Pons (tissue), 1 donor: ENCODE measurements at regions not wholly inside any gene's neighbourhood (a gene's known extent, or its start where the extent isn't known, plus 50 kb on each side); places are given as distances from the start of the nearest gene placed in this dataset.

ENCODE experiments used
- DNase-seq: peaks from one replicate; pipeline ENCODE4 v3.0.0-alpha.2; 2016; ENCODE audit warnings: low spot score

DNA sequence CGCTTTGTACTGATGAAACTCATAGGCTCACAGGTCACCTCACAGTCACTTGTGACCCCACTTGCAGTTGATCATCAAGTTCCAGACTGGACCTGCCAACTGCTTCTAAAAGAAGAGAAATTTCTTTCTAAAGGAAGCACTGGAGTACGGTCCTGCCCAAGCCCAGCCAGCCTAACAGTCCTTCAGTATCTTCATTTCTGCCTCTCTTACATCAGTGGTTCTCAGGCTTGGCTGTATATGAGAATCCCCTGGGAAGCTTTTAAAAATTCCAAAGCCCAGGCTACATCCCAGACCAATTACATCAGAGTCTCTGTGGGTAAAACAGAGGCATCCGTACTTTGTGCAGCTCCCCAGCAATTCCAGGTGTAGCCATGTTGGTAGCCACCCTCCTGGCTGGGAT, 282.1 kb downstream of the NFIB start:
- DNase-seq = no peak

DNA sequence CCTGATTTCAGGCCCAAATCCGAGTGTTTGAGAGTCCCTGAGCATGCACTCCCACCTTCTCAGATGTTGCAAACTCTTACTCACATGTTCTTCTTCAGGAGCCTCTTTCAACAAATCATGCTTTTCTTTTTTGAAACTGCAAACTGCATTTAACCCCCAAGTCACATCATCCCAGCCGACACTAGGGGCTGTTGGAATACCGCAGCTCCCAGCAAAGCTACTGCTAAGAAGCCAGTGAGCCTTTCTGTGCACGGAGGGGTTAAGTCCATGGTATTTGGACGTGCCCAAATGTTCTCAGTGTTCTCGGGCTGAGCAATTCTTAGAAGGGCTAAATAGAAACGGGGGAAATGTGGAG, 282.9 kb downstream of the NFIB start:
- DNase-seq = no peak

DNA sequence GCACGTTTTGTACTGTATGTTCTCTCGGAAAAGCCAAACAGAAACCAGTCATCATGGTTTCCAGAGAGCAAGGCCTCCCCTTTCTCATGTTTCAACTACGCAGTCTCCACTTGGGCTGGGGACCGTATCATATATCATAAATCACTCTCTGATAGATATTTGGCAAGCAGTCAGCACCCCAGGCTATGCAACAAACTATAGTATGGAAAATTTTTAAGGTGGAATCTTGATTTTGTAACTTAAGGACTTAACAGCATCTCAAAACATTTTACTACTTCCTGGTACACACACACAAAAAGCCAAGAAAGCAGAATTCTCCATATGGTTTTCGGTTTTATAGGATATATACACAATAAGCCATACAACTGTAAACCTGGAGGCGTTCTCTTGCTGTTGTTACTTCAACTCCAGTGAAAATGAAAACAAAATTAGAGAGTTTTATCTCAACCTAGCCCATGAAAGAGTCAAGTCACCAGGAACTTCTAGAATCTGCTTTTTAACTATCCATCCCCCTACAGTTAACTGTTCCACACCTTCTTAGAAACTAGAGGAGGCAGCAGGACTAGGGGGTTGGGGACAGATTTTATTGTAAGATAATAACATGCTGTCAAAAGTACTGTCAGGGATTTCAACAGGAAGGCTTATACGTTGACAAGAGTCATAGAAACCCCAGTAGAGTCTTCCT, 283.4 kb downstream of the NFIB start:
- peak; percentile 5 for DNase-seq

DNA sequence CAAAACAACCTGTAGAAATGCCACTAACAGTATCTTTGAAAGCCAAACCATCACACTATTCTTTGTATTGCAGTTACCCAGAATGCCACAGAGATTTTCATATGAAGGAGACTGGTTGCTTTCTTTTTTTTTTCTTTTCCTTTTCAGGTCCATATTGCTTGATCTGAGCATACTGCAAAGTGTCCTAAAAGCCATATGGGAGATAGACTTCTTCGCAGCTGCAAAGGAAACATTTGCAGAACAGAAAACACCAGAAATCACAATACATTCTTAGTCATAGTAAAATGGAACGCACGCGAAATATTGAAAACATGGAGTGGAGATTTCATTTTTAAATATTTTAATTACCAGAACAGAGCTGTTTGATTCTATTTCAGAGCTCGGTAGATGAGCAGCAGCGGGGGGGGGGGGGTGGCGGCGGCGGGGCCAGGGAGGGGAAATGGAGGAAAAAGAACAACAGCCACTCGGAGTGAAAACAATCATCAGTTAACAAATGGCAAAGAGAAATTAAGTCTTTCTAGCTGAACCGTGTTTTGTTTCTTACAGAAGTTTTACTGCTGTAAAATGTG, 284.1 kb downstream of the NFIB start:
- DNase-seq = no peak

DNA sequence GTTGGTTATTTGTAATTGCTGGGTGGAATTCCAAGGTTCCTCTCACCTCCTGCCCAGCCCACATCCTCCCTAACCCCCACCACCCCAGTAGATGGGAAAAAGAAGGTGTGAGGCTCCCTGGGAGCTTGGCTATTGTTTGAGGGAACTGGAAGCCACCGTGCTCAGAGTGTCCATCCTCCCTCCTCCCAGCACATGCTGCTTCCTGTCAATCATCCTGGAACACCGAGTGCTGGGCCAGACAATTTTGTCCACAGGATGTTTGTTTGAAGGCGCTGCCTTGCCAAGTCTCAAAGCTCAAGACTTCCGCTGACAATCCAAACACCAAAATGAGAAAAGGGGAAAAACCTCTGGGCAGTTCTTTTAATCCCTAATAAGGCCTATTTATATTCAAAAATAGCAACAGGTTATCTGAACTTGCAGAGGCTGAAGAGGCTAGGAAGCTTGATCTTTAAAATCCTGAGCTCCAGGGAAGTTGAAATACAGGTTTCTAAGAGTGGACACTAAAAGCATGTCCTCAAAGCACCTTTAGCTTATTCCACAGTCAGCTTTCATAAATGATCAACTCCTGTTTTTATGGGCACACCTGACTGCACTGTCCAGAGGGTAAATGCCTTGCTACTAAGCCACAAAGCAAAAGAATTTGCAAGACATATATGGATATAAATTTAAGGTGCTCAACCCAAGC, 286.7 kb downstream of the NFIB start:
- DNase-seq = no peak

DNA sequence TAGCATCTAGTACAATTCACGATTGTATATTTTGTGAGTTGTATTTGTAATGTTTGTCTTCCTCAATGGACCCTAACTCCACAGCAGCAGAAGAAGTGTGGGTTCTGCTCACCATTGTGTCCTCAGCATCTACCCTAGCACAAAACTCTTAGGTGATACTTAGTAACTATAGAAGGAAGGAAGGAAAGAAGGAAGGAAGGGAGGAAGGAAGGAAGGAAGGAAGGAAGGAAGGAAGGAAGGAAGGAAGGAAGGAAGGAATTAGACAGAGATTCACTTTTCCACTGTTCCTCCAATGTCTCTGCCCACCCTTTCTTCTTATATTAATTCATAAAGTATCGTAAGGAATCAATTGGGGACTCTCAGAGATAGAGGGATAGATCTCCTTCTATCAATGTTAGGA, 288.2 kb downstream of the NFIB start:
- no peak for DNase-seq

DNA sequence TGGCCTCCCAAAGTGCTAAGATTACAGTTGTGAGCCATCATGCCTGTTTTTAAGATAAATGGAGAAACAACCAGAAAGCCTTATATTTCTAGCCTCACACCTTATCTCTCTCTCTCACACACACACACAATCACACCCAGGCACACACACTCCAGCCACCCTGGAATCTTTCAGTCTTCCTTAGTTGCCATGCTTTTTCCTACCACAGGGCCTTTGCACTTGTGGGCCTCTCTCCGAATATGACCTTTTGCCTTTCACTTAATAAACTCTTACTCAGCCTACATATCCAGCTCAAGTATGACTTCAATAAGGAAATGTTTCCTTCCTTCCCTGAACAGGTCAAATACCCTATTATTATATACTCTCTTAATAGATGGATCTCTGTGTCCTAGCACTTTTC, 290.7 kb downstream of the NFIB start:
- DNase-seq = no peak

DNA sequence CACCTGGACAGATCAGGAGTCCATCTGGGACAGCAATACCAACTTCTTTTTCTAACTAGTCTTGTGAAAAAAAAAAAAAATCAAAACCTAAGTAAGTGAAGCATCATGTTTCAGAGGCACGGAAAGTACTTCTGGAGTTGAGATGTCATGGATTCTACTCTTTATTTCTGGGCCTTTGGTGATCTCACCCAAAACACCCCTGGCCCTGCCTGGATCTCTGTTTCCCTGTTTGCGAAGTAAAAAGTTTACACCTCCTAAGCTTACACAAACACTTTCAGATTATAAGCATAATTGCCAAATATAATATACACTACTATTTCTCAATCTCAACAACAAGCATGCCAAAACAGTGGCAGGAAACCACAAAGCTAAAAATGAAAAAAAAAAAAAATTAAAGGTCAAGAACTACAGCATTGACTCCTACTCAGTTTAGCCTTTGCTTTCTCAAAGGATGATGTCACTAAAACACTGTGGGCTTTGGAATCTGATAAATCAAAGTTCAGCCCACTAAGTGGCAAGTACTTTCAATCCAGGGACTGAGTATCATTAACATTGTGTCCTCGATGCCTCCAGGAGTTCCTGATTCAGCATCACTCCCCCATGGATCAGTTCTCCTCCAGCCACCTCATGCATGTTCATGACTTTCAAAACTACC, 291.9 kb downstream of the NFIB start:
- DNase-seq = no peak

DNA sequence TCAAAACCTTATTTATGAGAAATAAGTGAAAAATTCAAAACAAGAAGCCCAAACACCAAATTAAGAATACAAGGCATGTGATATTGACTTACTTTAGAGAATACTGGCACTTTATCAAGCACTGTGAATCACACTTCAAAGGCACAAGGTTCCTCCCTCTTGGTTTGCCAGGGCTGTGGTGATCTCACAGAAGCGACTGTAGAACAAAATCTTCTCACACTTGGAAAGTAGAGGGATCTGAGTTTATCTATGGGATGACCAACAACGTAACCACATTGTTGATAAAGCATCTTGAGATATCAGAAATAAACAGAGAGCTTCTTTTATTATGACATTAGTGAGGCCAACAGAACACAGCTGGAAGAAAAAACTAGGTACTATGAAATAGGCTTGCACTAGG, 295.9 kb downstream of the NFIB start:
- no peak for DNase-seq

DNA sequence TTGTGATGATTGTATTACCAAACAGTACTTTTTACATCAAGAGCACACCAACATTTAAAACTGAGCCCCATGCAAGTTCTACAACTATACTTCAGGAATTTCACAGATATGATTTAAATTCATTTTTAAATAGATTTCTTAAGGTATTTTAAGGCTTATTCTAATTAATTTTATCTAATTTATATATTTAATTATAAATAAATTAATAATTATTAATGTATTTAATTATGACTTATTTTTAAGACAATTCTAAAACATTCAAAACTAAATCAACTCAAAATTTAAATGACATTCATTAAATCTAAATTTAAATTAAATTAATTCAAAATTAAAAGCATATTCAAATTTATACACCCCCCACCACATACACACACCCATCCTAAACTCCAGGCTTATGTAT, 299.2 kb downstream of the NFIB start:
- no peak for DNase-seq

DNA sequence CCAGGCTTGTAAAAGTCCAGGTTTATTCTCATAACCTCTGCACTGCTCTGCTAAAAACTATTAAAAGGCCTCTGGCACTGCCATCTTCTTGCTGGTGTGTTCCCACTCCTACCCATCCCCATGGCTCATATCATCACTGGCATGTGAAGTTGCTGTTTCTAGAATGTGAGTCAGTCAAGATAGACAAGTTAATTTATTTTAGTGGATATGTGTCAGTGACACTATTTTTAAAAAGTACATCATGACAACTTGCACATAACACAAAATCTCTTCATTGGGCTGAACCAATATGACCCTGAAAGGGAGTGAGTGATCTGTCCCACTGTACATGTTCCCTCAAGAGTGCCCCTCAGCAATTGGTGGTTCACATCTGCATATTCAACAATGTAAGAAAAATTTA, 299.7 kb downstream of the NFIB start:
- DNase-seq = no peak

DNA sequence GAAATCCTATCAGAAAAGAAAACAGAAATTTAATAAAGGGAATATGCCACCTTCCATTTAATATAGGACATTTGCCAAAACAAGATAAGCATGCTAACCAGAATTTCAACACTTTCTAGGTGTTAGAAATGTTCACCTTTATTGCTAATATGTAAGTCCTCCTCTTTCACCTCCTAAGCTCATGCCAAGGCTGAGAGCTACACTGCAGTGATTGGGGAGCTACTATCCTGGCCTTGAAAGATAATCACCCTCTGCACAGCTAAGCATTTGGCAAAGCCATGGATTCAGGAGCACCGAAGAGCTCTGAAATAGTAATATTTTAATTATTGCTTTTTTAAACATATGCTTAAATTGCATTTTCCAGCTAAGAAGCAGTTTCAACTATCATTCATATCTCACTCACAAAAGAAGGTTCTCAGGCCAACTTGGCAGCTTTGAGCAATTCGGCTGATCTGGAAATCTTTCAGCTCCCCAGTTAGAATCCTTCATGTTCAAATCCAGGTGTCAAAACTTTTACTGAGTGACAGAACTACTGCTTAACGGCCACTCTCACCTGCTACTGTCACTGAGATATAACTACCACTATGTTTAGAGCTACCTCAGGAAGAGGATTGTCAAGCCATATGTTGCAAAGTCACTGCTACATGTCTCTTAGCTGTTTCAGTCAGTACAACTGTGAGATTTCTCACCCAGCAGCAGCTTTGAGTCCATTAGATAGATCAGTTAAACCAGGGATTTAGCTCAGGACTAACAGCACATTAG, 302.0 kb downstream of the NFIB start:
- no peak for DNase-seq

DNA sequence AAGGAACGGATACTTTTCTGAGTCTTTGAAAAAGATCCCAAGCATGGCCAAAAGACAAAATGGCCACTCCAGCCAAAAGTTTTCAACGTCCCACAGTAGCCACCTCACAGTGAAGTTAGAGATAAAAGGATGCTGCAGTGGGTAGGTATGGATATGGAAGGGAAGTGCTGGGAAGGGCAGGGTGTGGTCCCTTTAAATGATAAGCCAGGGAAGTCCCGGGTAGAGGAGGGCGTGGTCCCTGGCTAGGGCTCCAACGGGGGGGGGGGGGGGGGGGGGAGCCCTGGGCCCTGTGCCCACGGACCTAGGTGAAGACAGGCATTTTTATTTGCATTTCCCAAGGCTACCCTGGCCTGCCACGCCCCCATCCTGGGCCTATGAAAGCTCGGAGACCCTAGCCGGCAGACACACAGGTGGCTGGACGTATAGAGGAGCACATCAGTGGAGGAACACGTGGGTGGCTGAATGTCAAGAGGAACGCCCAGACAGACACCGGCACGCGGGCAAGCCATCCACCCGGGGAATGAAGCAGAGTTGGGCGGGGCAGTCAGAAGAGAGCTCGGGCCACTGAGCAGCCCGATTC, 306.7 kb downstream of the NFIB start:
- DNase-seq = no peak

DNA sequence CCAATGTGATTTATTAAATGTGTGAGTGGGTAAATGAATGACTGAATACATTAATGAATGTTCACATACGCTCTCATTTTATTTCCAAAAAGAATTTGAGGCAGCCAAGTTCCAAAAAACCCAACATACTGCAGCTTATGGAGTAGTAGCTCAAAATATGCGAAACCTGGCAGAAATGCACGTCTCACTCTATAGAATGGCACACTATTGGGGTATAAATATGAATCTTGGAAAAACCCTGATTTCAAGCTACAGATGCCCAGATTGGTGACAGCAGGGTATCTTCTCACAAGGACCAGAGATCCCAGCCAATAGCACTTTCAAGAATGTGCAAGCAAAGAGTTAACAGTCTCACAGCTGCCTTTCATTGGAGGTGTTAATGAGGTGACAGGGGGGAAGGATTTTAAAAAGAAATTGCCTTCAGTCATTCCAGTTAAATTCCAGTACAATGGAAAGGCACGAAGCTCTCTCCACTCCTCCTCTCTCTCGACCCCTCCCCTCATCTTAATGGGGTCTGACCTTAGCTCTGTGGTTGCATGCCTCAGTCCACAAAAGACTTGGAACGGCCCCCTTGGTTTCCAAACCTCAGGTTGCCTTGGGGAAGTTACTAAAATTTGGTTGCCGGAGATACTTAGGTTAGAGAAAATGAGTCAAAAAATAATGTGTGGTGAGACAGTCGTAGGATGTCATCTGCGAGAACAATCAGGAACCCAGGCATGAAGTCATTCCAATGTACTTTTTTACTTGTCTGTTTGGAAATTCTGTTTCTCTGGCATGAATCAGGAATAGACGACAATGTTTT, 307.4 kb downstream of the NFIB start:
- DNase-seq = no peak

DNA sequence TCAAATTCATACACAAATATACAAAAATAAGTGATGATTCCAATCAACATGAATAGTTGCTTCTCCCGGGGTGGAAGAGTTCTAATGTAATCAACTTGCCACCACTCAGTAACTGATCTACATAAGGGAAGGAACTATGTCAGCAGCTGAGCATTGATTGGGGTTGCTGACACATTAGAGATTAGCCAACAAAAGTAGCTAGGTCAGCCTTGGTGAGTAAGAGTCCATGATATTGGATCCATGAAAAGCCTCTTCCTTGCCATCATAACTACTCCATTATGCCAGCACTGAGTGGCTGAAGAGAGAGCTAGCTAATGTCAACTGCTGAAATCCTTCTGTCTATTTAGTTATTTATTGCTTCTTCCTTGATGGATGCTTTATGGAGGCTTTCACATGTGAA, 309.8 kb downstream of the NFIB start:
- no peak for DNase-seq

DNA sequence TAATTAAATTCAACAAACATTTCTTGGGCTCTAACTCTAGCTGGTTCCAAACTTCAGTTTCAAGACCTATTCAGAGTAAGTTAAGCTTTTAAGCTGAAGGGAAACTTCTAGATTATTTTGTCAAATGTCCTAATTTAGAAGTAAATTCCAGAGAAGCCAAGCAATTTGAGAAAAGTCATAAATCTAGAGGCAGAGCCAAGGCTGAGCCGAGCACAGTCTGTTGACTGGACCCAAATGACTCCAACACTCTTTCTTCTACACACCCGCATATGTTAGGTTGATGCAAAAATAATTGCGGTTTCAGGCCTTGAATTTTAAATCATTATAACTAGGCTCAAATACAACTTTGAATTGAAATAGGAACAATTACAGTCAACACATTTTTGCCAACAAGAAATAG, 319.7 kb downstream of the NFIB start:
- no peak for DNase-seq

DNA sequence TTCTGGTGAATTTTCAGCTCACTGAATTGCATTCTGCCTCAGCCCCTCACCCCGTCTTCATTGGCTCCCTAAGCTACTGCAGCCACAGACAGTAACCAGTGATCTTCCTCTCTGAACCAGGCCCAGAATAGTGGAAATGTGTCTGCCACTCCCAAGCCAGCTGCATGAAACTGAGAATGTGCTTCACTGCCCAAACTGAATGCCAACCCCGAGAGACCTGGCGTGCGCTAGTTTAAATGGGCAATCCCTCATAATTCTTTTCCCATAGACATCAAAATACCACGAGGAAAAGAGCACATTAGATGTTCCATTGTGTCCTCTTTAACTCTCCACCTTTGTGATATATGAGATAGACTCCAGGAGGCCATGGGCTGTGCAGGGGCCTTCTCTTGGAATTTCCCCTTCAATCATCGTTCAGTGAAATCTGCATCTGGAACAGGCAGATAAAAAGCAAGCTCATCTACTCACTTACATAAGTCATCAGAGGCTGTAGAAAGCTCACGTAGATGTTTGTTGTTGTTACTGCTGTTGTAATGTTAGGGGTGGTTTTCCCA, 320.2 kb downstream of the NFIB start:
- DNase-seq = no peak

DNA sequence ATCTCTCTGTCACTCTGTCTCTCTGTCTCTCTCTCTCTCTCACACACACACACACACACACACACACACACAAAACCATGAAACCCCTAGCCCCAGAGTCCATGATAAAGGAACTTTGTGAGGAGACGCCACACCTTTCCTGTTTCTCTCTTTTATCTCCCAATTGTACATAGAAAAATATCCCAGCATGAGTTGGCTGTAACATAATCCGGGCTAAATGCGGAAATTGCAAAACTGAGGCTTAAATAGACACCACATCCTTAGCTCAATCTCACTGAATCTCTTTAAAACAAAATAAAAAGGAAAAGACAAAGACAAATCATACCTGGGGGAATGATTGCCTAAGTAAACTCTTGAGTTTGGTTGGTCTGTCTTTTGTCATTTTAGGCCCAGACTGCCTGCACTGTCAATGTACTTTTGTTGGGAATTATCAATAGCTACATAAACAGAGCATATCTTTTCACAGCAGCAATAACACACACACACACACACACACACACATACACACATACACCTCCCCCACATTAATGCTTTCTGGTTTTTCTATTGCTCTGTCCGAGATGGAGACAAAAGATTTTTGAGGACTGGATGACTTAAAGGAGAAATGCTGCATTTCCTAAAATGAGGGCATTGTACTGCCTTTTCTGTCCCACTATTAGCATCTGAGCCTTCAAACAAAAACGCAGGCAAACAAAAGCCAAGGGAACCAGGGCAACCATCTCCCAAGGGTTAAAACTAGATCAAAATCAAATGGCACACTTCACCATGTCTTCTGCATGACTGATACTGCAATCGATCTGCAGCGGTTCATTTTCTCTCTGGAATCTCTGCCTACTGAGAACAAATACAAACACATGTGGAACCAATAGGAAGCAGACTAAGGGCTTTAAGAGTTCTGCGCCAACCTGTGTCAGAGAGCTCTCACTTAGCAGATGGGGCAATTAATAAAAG, 321.5 kb downstream of the NFIB start:
- DNase-seq = no peak

DNA sequence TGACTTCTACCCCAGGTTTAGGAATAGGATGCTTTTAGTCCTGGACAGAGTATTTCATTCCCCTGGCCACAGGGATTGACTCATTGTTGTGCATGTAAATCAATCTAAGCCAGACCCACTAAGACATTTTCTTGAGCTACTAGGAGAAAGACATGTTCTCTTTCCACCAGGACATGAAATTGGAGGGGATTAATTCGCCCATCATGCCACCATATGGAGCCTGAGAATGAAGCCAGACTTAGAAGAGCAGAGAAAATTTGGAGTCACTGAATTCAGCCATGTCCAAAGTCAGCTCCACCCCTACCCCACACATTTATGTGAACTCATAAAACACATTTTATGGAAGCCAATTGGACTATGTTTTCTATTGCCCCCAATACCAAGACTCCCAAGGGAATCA, 322.5 kb downstream of the NFIB start:
- DNase-seq = no peak

DNA sequence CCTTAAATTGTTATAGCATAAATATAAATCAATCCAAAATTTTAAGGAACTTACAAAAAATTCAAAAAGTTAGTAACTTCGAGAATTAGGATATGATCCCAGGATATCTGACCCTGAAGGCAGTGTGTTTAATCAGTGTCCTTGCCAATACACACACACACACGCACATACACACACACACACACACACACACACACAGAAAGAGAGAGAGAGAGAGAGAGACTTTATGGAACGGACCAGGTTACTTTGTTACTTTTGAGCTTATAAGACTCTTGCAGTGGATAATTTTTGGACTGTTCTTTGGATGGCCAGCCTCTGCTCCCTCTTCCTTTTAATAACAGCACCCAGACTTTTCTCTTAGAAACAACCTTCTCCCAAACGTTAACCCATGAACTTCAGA, 322.9 kb downstream of the NFIB start:
- DNase-seq = no peak
